HFFc6 (cell line): ENCODE measurements at regions not wholly inside any gene's neighbourhood (a gene's known extent, or its start where the extent isn't known, plus 50 kb on each side); places are given as distances from the start of the nearest gene placed in this dataset.

Experiments
- DNase-seq: peaks from one replicate; pipeline ENCODE4 v3.0.0-alpha.2; 2018
- H3K27ac Mint-ChIP-seq: 2 replicates; pipeline ENCODE4 v1.8.0; 2020; ENCODE audit warnings: mild to moderate bottlenecking, mixed read lengths
- H3K27me3 Mint-ChIP-seq: 2 replicates; pipeline ENCODE4 v1.8.0; 2021; ENCODE audit warnings: mild to moderate bottlenecking, moderate library complexity, mixed read lengths; ENCODE audit not compliant: insufficient read depth
- H3K36me3 Mint-ChIP-seq: 2 replicates; pipeline ENCODE4 v1.8.0; 2021; ENCODE audit warnings: low read depth, mixed read lengths
- H3K4me1 Mint-ChIP-seq: 2 replicates; pipeline ENCODE4 v1.8.0; 2020; ENCODE audit warnings: low read depth, mixed read lengths
- H3K4me3 Mint-ChIP-seq: 2 replicates; pipeline ENCODE4 v1.8.0; 2020; ENCODE audit warnings: mild to moderate bottlenecking, moderate library complexity, mixed read lengths
- H3K9me3 Mint-ChIP-seq: 2 replicates; pipeline ENCODE4 v1.8.0; 2020; ENCODE audit warnings: mild to moderate bottlenecking, mixed read lengths
- CTCF ChIP-seq: fragments of 200-600 bp; sonication (generic); IDR thresholded peaks from 2 replicates; pipeline ENCODE4 v1.5.0; 2021; ENCODE audit warnings: antibody characterized with exemption, mild to moderate bottlenecking

GRCh38 chr2:22883054-22883453, 501.9 kb upstream of the KLHL29 start:
- no peak for TF ChIP-seq CTCF
- Mint-ChIP-seq H3K4me1 (no peaks in the 10 kb centered on the region), H3K27ac (no peak overlapping the region), H3K27me3 (no peaks in the 10 kb centered on the region), H3K9me3 (peaks cover 51% of the 10 kb centered on the region), H3K36me3 (0 out of 2 replicates have a peak, but pooled peaks cover 4% of the 10 kb centered on the region), H3K4me3 (no peak overlapping the region)
- DNase-seq: no peak

DNA sequence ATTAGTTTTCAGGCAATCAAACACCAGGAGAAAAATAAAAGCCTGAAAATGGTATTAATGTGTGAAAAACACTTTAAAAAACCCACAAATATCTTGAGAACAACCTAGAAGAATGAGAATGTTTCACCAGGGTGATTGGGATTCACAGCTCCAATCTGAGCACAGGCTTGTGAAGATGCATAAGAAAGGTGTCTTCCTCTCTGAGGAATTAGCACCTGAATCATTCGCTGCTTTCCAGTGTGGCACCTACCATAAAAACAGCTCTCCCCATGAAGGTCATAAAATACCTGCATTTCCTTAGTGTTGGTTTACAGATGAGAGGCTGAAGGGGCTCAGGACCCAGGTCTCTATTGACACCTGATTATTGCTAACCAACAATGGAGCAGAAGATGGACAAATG, 499.7 kb upstream of the KLHL29 start:
- H3K4me1 Mint-ChIP-seq: no peaks in the 10 kb centered on the region

GRCh38 chr2:22887426-22887825, 497.6 kb upstream of the KLHL29 start:
- no peak for TF ChIP-seq CTCF
- H3K27me3 Mint-ChIP-seq: no peaks in the 10 kb centered on the region
- peaks cover 45% of the 10 kb centered on the region for H3K9me3 Mint-ChIP-seq
- DNase-seq: no peak
- 0 out of 2 replicates have a peak, but pooled peaks cover 4% of the 10 kb centered on the region for H3K36me3 Mint-ChIP-seq
- H3K4me3 Mint-ChIP-seq: no peak overlapping the region
- H3K4me1 Mint-ChIP-seq: no peaks in the 10 kb centered on the region
- H3K27ac Mint-ChIP-seq: no peak overlapping the region

More for the DNA sequence above, 499.7 kb upstream of the KLHL29 start:
- Mint-ChIP-seq H3K9me3 (peaks cover 40% of the 10 kb centered on the region), H3K36me3 (0 out of 2 replicates have a peak, but pooled peaks cover 4% of the 10 kb centered on the region), H3K4me3 (no peak overlapping the region), H3K27me3 (no peaks in the 10 kb centered on the region), H3K27ac (no peak overlapping the region)
- no peak for TF ChIP-seq CTCF
- DNase-seq: no peak

- no peak for TF ChIP-seq CTCF
- DNase-seq: no peak
- Mint-ChIP-seq H3K9me3 (peaks cover 44% of the 10 kb centered on the region), H3K4me3 (no peak overlapping the region), H3K27ac (no peak overlapping the region), H3K27me3 (no peaks in the 10 kb centered on the region), H3K4me1 (no peaks in the 10 kb centered on the region), H3K36me3 (0 out of 2 replicates have a peak, but pooled peaks cover 4% of the 10 kb centered on the region)
Observed at GRCh38 chr2:22887845-22888244, 497.1 kb upstream of the KLHL29 start.

GRCh38 chr2:22890132-22890531, 494.8 kb upstream of the KLHL29 start:
- no peaks in the 10 kb centered on the region for H3K4me1 Mint-ChIP-seq
- no peak for DNase-seq
- 0 out of 2 replicates have a peak, but pooled peaks cover under 1% of the 10 kb centered on the region for H3K36me3 Mint-ChIP-seq
- no peaks in the 10 kb centered on the region for H3K27me3 Mint-ChIP-seq
- H3K4me3 Mint-ChIP-seq: no peak overlapping the region
- no peak overlapping the region for H3K27ac Mint-ChIP-seq
- TF ChIP-seq CTCF: no peak
- H3K9me3 Mint-ChIP-seq: peaks cover 50% of the 10 kb centered on the region
